ENCODE measurements at regions not wholly inside any gene's neighbourhood (a gene's known extent, or its start where the extent isn't known, plus 50 kb on each side); places are given as distances from the start of the nearest gene placed in this dataset.

DNA sequence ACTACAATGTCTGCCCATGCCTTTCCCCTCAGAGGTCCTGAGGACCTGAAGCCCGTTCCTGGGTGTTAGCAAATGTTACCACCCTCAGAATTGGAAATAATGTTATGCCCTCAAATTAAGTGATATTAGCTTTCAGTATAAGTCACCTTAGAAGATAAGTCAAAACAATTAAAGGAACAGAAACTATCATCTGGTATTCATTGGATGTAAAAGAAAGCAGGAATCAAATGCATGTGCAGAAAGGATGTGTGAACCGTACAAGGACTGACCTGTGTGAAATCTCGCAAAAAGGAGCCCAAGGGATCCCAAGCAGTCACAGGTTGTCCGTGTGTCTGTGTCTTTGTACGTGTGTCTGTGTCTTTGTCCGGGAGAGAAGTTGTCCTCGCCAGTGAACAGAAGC lies 51.6 kb upstream of the TAB2 start (continued):
- TF ChIP-seq, protein P1, sequence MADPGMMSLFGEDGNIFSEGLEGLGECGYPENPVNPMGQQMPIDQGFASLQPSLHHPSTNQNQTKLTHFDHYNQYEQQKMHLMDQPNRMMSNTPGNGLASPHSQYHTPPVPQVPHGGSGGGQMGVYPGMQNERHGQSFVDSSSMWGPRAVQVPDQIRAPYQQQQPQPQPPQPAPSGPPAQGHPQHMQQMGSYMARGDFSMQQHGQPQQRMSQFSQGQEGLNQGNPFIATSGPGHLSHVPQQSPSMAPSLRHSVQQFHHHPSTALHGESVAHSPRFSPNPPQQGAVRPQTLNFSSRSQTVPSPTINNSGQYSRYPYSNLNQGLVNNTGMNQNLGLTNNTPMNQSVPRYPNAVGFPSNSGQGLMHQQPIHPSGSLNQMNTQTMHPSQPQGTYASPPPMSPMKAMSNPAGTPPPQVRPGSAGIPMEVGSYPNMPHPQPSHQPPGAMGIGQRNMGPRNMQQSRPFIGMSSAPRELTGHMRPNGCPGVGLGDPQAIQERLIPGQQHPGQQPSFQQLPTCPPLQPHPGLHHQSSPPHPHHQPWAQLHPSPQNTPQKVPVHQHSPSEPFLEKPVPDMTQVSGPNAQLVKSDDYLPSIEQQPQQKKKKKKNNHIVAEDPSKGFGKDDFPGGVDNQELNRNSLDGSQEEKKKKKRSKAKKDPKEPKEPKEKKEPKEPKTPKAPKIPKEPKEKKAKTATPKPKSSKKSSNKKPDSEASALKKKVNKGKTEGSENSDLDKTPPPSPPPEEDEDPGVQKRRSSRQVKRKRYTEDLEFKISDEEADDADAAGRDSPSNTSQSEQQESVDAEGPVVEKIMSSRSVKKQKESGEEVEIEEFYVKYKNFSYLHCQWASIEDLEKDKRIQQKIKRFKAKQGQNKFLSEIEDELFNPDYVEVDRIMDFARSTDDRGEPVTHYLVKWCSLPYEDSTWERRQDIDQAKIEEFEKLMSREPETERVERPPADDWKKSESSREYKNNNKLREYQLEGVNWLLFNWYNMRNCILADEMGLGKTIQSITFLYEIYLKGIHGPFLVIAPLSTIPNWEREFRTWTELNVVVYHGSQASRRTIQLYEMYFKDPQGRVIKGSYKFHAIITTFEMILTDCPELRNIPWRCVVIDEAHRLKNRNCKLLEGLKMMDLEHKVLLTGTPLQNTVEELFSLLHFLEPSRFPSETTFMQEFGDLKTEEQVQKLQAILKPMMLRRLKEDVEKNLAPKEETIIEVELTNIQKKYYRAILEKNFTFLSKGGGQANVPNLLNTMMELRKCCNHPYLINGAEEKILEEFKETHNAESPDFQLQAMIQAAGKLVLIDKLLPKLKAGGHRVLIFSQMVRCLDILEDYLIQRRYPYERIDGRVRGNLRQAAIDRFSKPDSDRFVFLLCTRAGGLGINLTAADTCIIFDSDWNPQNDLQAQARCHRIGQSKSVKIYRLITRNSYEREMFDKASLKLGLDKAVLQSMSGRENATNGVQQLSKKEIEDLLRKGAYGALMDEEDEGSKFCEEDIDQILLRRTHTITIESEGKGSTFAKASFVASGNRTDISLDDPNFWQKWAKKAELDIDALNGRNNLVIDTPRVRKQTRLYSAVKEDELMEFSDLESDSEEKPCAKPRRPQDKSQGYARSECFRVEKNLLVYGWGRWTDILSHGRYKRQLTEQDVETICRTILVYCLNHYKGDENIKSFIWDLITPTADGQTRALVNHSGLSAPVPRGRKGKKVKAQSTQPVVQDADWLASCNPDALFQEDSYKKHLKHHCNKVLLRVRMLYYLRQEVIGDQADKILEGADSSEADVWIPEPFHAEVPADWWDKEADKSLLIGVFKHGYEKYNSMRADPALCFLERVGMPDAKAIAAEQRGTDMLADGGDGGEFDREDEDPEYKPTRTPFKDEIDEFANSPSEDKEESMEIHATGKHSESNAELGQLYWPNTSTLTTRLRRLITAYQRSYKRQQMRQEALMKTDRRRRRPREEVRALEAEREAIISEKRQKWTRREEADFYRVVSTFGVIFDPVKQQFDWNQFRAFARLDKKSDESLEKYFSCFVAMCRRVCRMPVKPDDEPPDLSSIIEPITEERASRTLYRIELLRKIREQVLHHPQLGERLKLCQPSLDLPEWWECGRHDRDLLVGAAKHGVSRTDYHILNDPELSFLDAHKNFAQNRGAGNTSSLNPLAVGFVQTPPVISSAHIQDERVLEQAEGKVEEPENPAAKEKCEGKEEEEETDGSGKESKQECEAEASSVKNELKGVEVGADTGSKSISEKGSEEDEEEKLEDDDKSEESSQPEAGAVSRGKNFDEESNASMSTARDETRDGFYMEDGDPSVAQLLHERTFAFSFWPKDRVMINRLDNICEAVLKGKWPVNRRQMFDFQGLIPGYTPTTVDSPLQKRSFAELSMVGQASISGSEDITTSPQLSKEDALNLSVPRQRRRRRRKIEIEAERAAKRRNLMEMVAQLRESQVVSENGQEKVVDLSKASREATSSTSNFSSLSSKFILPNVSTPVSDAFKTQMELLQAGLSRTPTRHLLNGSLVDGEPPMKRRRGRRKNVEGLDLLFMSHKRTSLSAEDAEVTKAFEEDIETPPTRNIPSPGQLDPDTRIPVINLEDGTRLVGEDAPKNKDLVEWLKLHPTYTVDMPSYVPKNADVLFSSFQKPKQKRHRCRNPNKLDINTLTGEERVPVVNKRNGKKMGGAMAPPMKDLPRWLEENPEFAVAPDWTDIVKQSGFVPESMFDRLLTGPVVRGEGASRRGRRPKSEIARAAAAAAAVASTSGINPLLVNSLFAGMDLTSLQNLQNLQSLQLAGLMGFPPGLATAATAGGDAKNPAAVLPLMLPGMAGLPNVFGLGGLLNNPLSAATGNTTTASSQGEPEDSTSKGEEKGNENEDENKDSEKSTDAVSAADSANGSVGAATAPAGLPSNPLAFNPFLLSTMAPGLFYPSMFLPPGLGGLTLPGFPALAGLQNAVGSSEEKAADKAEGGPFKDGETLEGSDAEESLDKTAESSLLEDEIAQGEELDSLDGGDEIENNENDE (IDR thresholded peaks at IDR 0.05; ENCODE audit: low read depth, low read length) = no peak
- TF ChIP-seq TFAM (CRISPR knock-in tag; conservative IDR thresholded peaks at IDR 0.05) (no peak), SNIP1 (IDR thresholded peaks at IDR 0.05; ENCODE audit: low read depth) (no peak), MAZ (CRISPR knock-in tag; conservative IDR thresholded peaks at IDR 0.05 in 1 of 2, IDR thresholded peaks at IDR 0.05 in 1 of 2) (no peak), NR2C1 (IDR thresholded peaks at IDR 0.05) (no peak), NR2C1 (tag; IDR thresholded peaks at IDR 0.05) (no peak), ESRRA (IDR thresholded peaks at IDR 0.05; ENCODE audit: borderline replicate concordance, low read depth) (no peak), XRCC4 (IDR thresholded peaks at IDR 0.05; ENCODE audit: extremely low read depth, insufficient read depth, insufficient read length) (no peak), KDM4B (IDR thresholded peaks at IDR 0.05; ENCODE audit: borderline replicate concordance in 2 of 2, low read depth in 1 of 2) (no peak)
